ENCODE measurements at regions not wholly inside any gene's neighbourhood (a gene's known extent, or its start where the extent isn't known, plus 50 kb on each side); places are given as distances from the start of the nearest gene placed in this dataset.

GRCh38 chr13:89865164-89866064, 1482.1 kb upstream of the MIR17HG start:
- H3K9me3 ChIP-seq (ENCODE audit: control insufficient read depth in 1 of 2, insufficient read depth in 1 of 2, low read depth in 1 of 2, low read length in 2 of 2) = 0 out of 4 replicates have a peak, but pooled peaks cover 0 to 3% of the 10 kb centered on the region in 2 experiments
- no peaks in the 10 kb centered on the region for H3K36me3 ChIP-seq (ENCODE audit: control insufficient read depth in 1 of 2, insufficient read depth in 2 of 2, low read length in 2 of 2)
- DNase-seq (ENCODE audit: low read depth, low spot score) (no peak), ATAC-seq (no peak)
- TF ChIP-seq POLR2A (IDR thresholded peaks at IDR 0.05; ENCODE audit: borderline replicate concordance, extremely low read depth, insufficient read depth, insufficient read length) (no peak), SP1 (IDR thresholded peaks at IDR 0.05; ENCODE audit: low read depth) (no peak), ZFX (IDR thresholded peaks at IDR 0.05) (no peak), FOSL1 (IDR thresholded peaks at IDR 0.05; ENCODE audit: low read depth) (no peak), YY1 (IDR thresholded peaks at IDR 0.05; ENCODE audit: extremely low read depth, insufficient replicate concordance, low read depth, low read length) (no peak), ELF1 (IDR thresholded peaks at IDR 0.05; ENCODE audit: borderline replicate concordance, low read depth) (no peak), CTCF (IDR thresholded peaks at IDR 0.05 in 2 of 3, conservative IDR thresholded peaks at IDR 0.05 in 1 of 3; ENCODE audit: borderline replicate concordance in 1 of 3, insufficient read depth in 1 of 3, low read depth in 2 of 3, low read length in 2 of 3) (no peak), CBX3 (IDR thresholded peaks at IDR 0.05; ENCODE audit: low read depth) (no peak), MAX (IDR thresholded peaks at IDR 0.05) (no peak), SRF (IDR thresholded peaks at IDR 0.05; ENCODE audit: low read depth) (no peak), EZH2 (IDR thresholded peaks at IDR 0.05) (no peak), CEBPB (IDR thresholded peaks at IDR 0.05; ENCODE audit: low read depth) (no peak), EGR1 (IDR thresholded peaks at IDR 0.05; ENCODE audit: low read depth) (no peak), JUND (IDR thresholded peaks at IDR 0.05) (no peak), REST (IDR thresholded peaks at IDR 0.05; ENCODE audit: low read depth) (no peak)
- H3K4me1 ChIP-seq (ENCODE audit: control insufficient read depth in 1 of 2, insufficient read depth in 2 of 2, low read length in 2 of 2) = no peaks in the 10 kb centered on the region
- no peaks in the 10 kb centered on the region for H3K79me2 ChIP-seq (ENCODE audit: insufficient read depth, low read length)
- POLR2A ChIA-PET = no interaction called here
- intact Hi-C loops (cut with micrococcal nuclease) = no loop called here
- no peak overlapping the region for H3K4me3 ChIP-seq (replicated peaks in 1 of 2; ENCODE audit: low read depth in 1 of 2, low read length in 2 of 2)
- no peak overlapping the region for H3K4me2 ChIP-seq (ENCODE audit: low read length)
- BruUV-seq (replicated peaks) = no TSS peak
- RAD21 ChIA-PET (ENCODE audit: low non-redundant PET in 1 of 2, low total read pairs in 2 of 2, uncharacterized antibody in 2 of 2, unreplicated experiment in 2 of 2) = no interaction called here
- no peaks in the 10 kb centered on the region for H3K9me2 ChIP-seq (ENCODE audit: insufficient read depth)
- no peak overlapping the region for H3K27ac ChIP-seq (ENCODE audit: low read depth, low read length)
- H3K9ac ChIP-seq (ENCODE audit: low read length) = no peak overlapping the region
- H3K27me3 ChIP-seq (ENCODE audit: insufficient read depth, low read length) = no peaks in the 10 kb centered on the region
- CTCF ChIA-PET = no interaction called here
- H4K20me1 ChIP-seq (ENCODE audit: insufficient read depth) = no peaks in the 10 kb centered on the region
- no peak overlapping the region for H2AFZ ChIP-seq (ENCODE audit: low read depth, low read length, poor library complexity, severe bottlenecking)

Data from HCT116 (cell line).